ENCODE measurements at regions not wholly inside any gene's neighbourhood (a gene's known extent, or its start where the extent isn't known, plus 50 kb on each side); places are given as distances from the start of the nearest gene placed in this dataset.

GRCh38 chr21:25383545-25383944 is 223.7 kb downstream of the MRPL39 start (continued):
- no peak for TF ChIP-seq TSHZ1 (tag by site-specific recombination; IDR thresholded peaks at IDR 0.05; ENCODE audit: borderline replicate concordance)
- TF ChIP-seq ZNF560 (tag by site-specific recombination; IDR thresholded peaks at IDR 0.05; ENCODE audit: borderline replicate concordance): no peak

- CTCF ChIA-PET: interaction anchor here (1.6 kb wide), 1 partner anchor 12 kb away, joined by 4 read pairs; no protein-coding TSS in a partner anchor
- H3K27ac ChIP-seq (ENCODE audit: extremely low read depth, low read depth, low read length): no peak overlapping the region
- H3K36me3 ChIP-seq (ENCODE audit: control insufficient read depth in 2 of 2, insufficient read depth in 1 of 2, low read length in 2 of 2): no peaks in the 10 kb centered on the region
- H3K4me3 ChIP-seq (ENCODE audit: low read depth, low read length): no peak overlapping the region
- POLR2A ChIA-PET: no interaction called here
- no peaks in the 10 kb centered on the region for H3K4me1 ChIP-seq (ENCODE audit: control insufficient read depth, insufficient read depth, low read length)
- no peaks in the 10 kb centered on the region for H3K9me3 ChIP-seq (ENCODE audit: control insufficient read depth, insufficient read depth, low read depth, low read length)
- TF ChIP-seq ZNF558 (tag by site-specific recombination; IDR thresholded peaks at IDR 0.05) (no peak), ZNF114 (tag by site-specific recombination; IDR thresholded peaks at IDR 0.05) (no peak), TRIM28 (IDR thresholded peaks at IDR 0.05; ENCODE audit: borderline replicate concordance, low read length) (no peak)
- TF ChIP-seq, protein P1, sequence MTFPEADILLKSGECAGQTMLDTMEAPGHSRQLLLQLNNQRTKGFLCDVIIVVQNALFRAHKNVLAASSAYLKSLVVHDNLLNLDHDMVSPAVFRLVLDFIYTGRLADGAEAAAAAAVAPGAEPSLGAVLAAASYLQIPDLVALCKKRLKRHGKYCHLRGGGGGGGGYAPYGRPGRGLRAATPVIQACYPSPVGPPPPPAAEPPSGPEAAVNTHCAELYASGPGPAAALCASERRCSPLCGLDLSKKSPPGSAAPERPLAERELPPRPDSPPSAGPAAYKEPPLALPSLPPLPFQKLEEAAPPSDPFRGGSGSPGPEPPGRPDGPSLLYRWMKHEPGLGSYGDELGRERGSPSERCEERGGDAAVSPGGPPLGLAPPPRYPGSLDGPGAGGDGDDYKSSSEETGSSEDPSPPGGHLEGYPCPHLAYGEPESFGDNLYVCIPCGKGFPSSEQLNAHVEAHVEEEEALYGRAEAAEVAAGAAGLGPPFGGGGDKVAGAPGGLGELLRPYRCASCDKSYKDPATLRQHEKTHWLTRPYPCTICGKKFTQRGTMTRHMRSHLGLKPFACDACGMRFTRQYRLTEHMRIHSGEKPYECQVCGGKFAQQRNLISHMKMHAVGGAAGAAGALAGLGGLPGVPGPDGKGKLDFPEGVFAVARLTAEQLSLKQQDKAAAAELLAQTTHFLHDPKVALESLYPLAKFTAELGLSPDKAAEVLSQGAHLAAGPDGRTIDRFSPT (tag by site-specific recombination; IDR thresholded peaks at IDR 0.05): no peak
Observed at GRCh38 chr21:25381936-25382452, 225.3 kb downstream of the MRPL39 start.

DNA sequence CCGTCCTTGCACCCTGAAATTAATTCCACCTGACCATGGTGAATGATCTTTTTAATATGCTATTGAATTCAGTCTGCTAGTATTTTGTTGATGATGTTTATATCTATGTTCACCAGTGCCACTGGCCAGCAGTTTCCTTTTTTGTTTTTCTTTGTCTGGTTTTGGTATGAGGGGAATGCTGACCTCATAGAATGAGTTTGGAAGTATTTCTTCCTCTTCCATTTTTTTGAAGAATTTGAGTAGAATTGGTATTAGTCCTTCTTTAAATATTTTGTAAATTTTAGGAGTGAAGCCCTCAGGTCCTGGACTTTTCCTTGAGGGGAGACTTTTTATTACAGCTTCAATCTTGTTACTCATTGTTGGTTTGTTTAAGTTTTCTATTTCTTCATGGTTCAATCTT is 231.6 kb downstream of the MRPL39 start:
- TF ChIP-seq ZNF2 (tag by site-specific recombination; IDR thresholded peaks at IDR 0.05) (no peak), ZNF433 (tag by site-specific recombination; IDR thresholded peaks at IDR 0.05; ENCODE audit: low read depth) (no peak), CTCF (tag by site-specific recombination; IDR thresholded peaks at IDR 0.05) (no peak), ZNF24 (tag by site-specific recombination; IDR thresholded peaks at IDR 0.05) (no peak), ZSCAN30 (tag by site-specific recombination; IDR thresholded peaks at IDR 0.05) (no peak), ZNF792 (tag by site-specific recombination; IDR thresholded peaks at IDR 0.05) (no peak), KLF16 (tag by site-specific recombination; IDR thresholded peaks at IDR 0.05) (no peak), KLF1 (tag by site-specific recombination; IDR thresholded peaks at IDR 0.05) (no peak)
- H3K9me3 ChIP-seq (ENCODE audit: control insufficient read depth, insufficient read depth, low read depth, low read length): no peaks in the 10 kb centered on the region
- ChIA-PET CTCF (interaction anchor here (0.6 to 1.4 kb wide), 2 partner anchors 26 to 1459 kb away, joined by 3 to 4 read pairs; no protein-coding TSS in a partner anchor), POLR2A (no interaction called here)
- no peak overlapping the region for H3K4me3 ChIP-seq (ENCODE audit: low read depth, low read length)
- H3K4me1 ChIP-seq (ENCODE audit: control insufficient read depth, insufficient read depth, low read length): no peaks in the 10 kb centered on the region
- H3K27ac ChIP-seq (ENCODE audit: extremely low read depth, low read depth, low read length): no peak overlapping the region
- H3K36me3 ChIP-seq (ENCODE audit: control insufficient read depth in 2 of 2, insufficient read depth in 1 of 2, low read length in 2 of 2): no peaks in the 10 kb centered on the region

Measured in HEK293 (cell line).